PC-9 (cell line): ENCODE measurements at regions not wholly inside any gene's neighbourhood (a gene's known extent, or its start where the extent isn't known, plus 50 kb on each side); places are given as distances from the start of the nearest gene placed in this dataset.

Experiments
- BruUV-seq: library from RNA; stranded (reverse); fragments of 400-500 nt; replicated peaks from 2 replicates; lab custom pipeline; 2021; lab: Mats Ljungman, UMichigan
- CTCF ChIA-PET: fragments of 300-600 bp; sonication (Branson Sonifier 250); formaldehyde crosslinking; loops from one replicate; lab custom pipeline; 2022; ENCODE audit warnings: antibody characterized with exemption; lab: Charles Lee
- POLR2A ChIA-PET: fragments of 300-600 bp; sonication (Branson Sonifier 250); formaldehyde crosslinking; loops from one replicate; lab custom pipeline; 2022; ENCODE audit warnings: antibody characterized with exemption; ENCODE audit not compliant: unreplicated experiment; lab: Charles Lee
- DNase-seq, 2 experiments: peaks; one replicate each; pipeline versions ENCODE4 v3.0.0 to v3.0.0-alpha.2; 2015 to 2022; ENCODE audit warnings: mixed read lengths in 1 of 2
- H2AFZ ChIP-seq: fragments of 200-600 bp; sonication (generic); 2 replicates; pipeline ENCODE4 v1.8.1; 2017; ENCODE audit warnings: antibody characterized with exemption
- H3F3A ChIP-seq: fragments of 200-600 bp; sonication (generic); 2 replicates; pipeline ENCODE4 v1.8.1; 2017; ENCODE audit warnings: antibody characterized with exemption, mild to moderate bottlenecking, low read depth; ENCODE audit not compliant: insufficient read depth
- H3K27ac ChIP-seq: fragments of 200-600 bp; sonication (generic); 2 replicates; pipeline ENCODE4 v1.6.1; 2016; ENCODE audit warnings: mixed run types
- H3K27me3 ChIP-seq: fragments of 200-600 bp; sonication (generic); 2 replicates; pipeline ENCODE4 v1.6.1; 2016; ENCODE audit warnings: low read depth, mixed run types; ENCODE audit not compliant: insufficient read depth
- H3K36me3 ChIP-seq: fragments of 200-600 bp; sonication (generic); 2 replicates; pipeline ENCODE4 v1.6.1; 2016; ENCODE audit warnings: low read depth, mixed run types
- H3K4me1 ChIP-seq: fragments of 200-600 bp; sonication (generic); replicated peaks from 2 replicates; pipeline ENCODE4 v1.6.1; 2016; ENCODE audit warnings: mixed run types; ENCODE audit not compliant: insufficient read depth
- H3K4me2 ChIP-seq: fragments of 200-600 bp; sonication (generic); 2 replicates; pipeline ENCODE4 v1.6.1; 2017; ENCODE audit warnings: mixed run types
- H3K4me3 ChIP-seq: fragments of 200-600 bp; sonication (generic); 2 replicates; pipeline ENCODE4 v1.6.1; 2016; ENCODE audit warnings: mixed run types
- H3K79me2 ChIP-seq: fragments of 200-600 bp; sonication (generic); 2 replicates; pipeline ENCODE4 v1.6.1; 2017; ENCODE audit warnings: low read depth, mixed run types
- H3K9me2 ChIP-seq: fragments of 200-600 bp; sonication (generic); 2 replicates; pipeline ENCODE4 v1.8.1; 2017; ENCODE audit warnings: mild to moderate bottlenecking; ENCODE audit not compliant: insufficient read depth
- H3K9me3 ChIP-seq: fragments of 200-600 bp; sonication (generic); 2 replicates; pipeline ENCODE4 v1.8.1; 2016; ENCODE audit warnings: low read depth; ENCODE audit not compliant: insufficient read depth
- H4K20me1 ChIP-seq: fragments of 200-600 bp; sonication (generic); 2 replicates; pipeline ENCODE4 v1.8.1; 2017; ENCODE audit not compliant: insufficient read depth
- EZH2 ChIP-seq: fragments of 200-600 bp; sonication (generic); IDR thresholded peaks from 2 replicates; pipeline ENCODE4 v1.8.0; 2017; ENCODE audit warnings: antibody characterized with exemption, low read depth
- intact Hi-C: fragments of 100-400 bp; cut with micrococcal nuclease; formaldehyde crosslinking; loops from one replicate; pipeline ENCODE4 v1.10.0; 2022; ENCODE audit not compliant: unreplicated experiment
- TF ChIP-seq, protein P1 (sequence below): fragments of 200-600 bp; sonication (generic); conservative IDR thresholded peaks from 2 replicates; pipeline ENCODE4 v1.6.1; 2017; ENCODE audit warnings: mixed run types, antibody characterized with exemption, mild to moderate bottlenecking, moderate library complexity

DNA sequence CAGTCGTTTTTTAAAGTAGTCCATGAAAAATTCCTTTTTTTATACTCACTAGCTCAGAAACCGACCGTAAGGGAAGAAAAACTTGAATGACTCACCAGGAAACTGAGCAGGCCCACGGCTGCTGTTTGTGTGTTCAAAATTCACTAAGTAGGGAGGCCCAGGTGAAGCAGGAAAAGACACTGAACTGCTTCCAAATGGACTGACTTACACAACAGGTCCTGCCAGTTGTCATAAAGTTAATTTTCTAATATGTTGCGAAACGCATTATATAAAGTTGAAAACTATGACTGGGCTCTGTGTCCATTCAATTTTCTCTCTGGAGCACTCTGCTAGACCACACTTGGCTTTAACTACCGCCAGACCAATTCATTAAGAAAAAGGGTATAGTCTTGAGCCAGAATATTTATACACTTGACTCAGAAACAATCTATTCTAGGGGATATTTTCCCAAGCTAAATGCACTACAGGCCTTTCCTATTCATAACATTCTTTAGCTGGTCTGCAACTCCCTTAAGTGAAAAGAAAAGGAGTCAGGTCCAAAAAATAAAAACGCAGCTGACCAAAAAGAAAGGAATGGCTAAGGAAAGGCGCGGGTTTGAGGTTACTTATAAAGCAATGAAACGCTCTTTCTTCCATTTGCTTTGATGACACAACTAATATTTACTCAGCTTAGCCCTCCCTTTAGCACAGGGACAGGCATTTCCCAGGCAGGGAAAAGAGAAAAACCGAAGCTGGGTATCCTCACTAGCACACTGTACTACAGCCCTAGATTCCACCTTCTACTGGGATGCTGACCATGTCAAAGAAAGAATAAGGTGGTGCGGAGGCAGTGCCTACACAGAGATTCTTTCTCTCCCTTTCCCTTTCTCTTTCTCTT, 306.3 kb upstream of the ESRRG start:
- ChIA-PET CTCF (no interaction called here), POLR2A (no interaction called here)
- no peak for TF ChIP-seq EZH2
- TF ChIP-seq, protein P1, sequence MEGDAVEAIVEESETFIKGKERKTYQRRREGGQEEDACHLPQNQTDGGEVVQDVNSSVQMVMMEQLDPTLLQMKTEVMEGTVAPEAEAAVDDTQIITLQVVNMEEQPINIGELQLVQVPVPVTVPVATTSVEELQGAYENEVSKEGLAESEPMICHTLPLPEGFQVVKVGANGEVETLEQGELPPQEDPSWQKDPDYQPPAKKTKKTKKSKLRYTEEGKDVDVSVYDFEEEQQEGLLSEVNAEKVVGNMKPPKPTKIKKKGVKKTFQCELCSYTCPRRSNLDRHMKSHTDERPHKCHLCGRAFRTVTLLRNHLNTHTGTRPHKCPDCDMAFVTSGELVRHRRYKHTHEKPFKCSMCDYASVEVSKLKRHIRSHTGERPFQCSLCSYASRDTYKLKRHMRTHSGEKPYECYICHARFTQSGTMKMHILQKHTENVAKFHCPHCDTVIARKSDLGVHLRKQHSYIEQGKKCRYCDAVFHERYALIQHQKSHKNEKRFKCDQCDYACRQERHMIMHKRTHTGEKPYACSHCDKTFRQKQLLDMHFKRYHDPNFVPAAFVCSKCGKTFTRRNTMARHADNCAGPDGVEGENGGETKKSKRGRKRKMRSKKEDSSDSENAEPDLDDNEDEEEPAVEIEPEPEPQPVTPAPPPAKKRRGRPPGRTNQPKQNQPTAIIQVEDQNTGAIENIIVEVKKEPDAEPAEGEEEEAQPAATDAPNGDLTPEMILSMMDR, result no peak
- Histone ChIP-seq H3K4me2 (peak overlapping the region; percentile 54), H3K27ac (peak overlapping the region; percentile 72), H3K4me1 (peaks cover 20% of the 10 kb centered on the region), H4K20me1 (no peaks in the 10 kb centered on the region), H3K4me3 (peak overlapping the region; percentile 31), H3K9me2 (no peaks in the 10 kb centered on the region), H2AFZ (peak overlapping the region; percentile 67), H3K9me3 (no peaks in the 10 kb centered on the region), H3K27me3 (no peaks in the 10 kb centered on the region), H3K79me2 (no peaks in the 10 kb centered on the region), H3F3A (peaks cover 9% of the 10 kb centered on the region), H3K36me3 (no peaks in the 10 kb centered on the region)
- intact Hi-C loops, result no loop called here
- no TSS peak for BruUV-seq
- DNase-seq, result peak; percentile 37 to 91

DNA sequence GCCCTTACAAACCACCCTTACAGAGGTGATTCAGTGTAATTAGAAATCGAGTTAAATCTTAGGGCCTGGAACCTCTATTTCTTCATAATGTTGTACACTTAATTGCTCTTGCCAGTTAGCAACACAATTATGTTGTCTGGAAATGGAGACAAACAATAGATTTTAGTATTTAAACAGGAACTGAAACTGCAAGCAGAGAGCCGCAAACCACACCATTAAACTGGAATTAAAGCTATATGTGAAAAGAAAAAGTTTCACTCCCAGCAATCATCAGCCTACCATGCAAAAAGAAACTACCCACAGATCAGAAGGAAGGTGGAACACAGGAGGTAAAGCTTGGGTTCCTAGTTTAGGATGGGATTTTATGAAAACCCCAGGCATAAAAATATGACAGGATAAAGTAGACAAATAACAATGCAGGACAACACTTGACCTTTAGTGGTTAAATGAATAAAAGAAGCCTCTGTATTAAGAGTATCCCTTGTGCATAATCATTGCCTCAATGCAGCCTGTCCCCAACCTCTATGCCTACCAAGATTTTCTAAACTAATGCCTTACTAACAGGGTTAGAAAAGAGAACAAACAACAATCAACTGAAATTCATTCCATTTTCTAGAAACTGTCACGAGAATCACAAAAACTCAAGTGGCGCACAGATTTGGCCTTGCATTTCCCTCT, 304.3 kb upstream of the ESRRG start:
- H3K4me3 ChIP-seq, result no peak overlapping the region
- H3K4me1 ChIP-seq, result peaks cover 20% of the 10 kb centered on the region
- TF ChIP-seq EZH2, result no peak
- TF ChIP-seq, protein P1, result no peak
- no peaks in the 10 kb centered on the region for H3K27me3 ChIP-seq
- intact Hi-C loops, result no loop called here
- H2AFZ ChIP-seq, result no peak overlapping the region
- no peak overlapping the region for H3K4me2 ChIP-seq
- no peaks in the 10 kb centered on the region for H3K79me2 ChIP-seq
- no TSS peak for BruUV-seq
- no peak overlapping the region for H3K27ac ChIP-seq
- POLR2A ChIA-PET, result no interaction called here
- H3K36me3 ChIP-seq, result no peaks in the 10 kb centered on the region
- no peak for DNase-seq
- H3K9me3 ChIP-seq, result no peaks in the 10 kb centered on the region
- CTCF ChIA-PET, result no interaction called here
- H3F3A ChIP-seq, result peaks cover 9% of the 10 kb centered on the region
- no peaks in the 10 kb centered on the region for H3K9me2 ChIP-seq
- no peaks in the 10 kb centered on the region for H4K20me1 ChIP-seq

DNA sequence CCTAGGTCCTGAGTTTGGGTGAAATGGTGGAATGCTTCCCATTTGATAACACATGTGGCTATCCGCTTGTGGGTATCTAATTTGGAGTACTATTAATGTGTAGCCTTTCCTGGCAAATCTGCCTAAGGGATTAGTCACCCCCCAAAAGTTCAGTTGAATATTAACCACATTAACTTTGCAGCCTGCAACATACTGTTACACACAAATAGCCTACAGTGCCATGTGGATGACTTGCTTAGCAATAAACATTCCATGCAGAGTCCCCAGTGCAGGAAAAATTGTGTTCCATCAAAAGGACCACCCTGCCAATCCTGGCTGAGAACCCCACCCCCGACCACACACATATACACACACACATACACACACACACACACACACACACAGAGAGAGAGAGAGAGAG, 303.3 kb upstream of the ESRRG start:
- intact Hi-C loops, result no loop called here
- Histone ChIP-seq H3F3A (peaks cover 9% of the 10 kb centered on the region), H2AFZ (no peak overlapping the region), H4K20me1 (no peaks in the 10 kb centered on the region), H3K4me2 (no peak overlapping the region), H3K27ac (no peak overlapping the region), H3K27me3 (no peaks in the 10 kb centered on the region), H3K4me3 (no peak overlapping the region), H3K4me1 (peaks cover 20% of the 10 kb centered on the region), H3K36me3 (no peaks in the 10 kb centered on the region), H3K9me2 (no peaks in the 10 kb centered on the region), H3K79me2 (no peaks in the 10 kb centered on the region), H3K9me3 (no peaks in the 10 kb centered on the region)
- BruUV-seq, result no TSS peak
- CTCF ChIA-PET, result no interaction called here
- DNase-seq, result no peak
- POLR2A ChIA-PET, result no interaction called here
- TF ChIP-seq, protein P1, result no peak
- no peak for TF ChIP-seq EZH2
